Ishikawa (cell line): ENCODE measurements at regions not wholly inside any gene's neighbourhood (a gene's known extent, or its start where the extent isn't known, plus 50 kb on each side); places are given as distances from the start of the nearest gene placed in this dataset.

Experiments
- CEBPB ChIP-seq: IDR thresholded peaks from 2 replicates; pipeline ENCODE4 v1.6.1; 2012
- CREB1 ChIP-seq: IDR thresholded peaks from 2 replicates; pipeline ENCODE4 v1.6.1; 2012; ENCODE audit warnings: low read depth
- EGR1 ChIP-seq: IDR thresholded peaks from 2 replicates; pipeline ENCODE4 v1.6.1; 2012
- EP300 ChIP-seq: IDR thresholded peaks from 2 replicates; pipeline ENCODE4 v1.6.1; 2012; ENCODE audit warnings: borderline replicate concordance
- FOXM1 ChIP-seq: IDR thresholded peaks from 2 replicates; pipeline ENCODE4 v1.6.1; 2012; ENCODE audit warnings: low read depth, borderline replicate concordance
- MAX ChIP-seq: IDR thresholded peaks from 2 replicates; pipeline ENCODE4 v1.6.1; 2012
- NFIC ChIP-seq: IDR thresholded peaks from 2 replicates; pipeline ENCODE4 v1.6.1; 2012
- RAD21 ChIP-seq: IDR thresholded peaks from 2 replicates; pipeline ENCODE4 v1.6.1; 2012; ENCODE audit warnings: low read depth
- REST ChIP-seq: IDR thresholded peaks from 2 replicates; pipeline ENCODE4 v1.6.1; 2012; ENCODE audit warnings: low read depth, mild to moderate bottlenecking
- TAF1 ChIP-seq: IDR thresholded peaks from 2 replicates; pipeline ENCODE4 v1.6.1; 2012; ENCODE audit warnings: low read depth, mild to moderate bottlenecking
- TCF12 ChIP-seq: IDR thresholded peaks from 2 replicates; pipeline ENCODE4 v1.6.1; 2012; ENCODE audit warnings: low read depth
- TEAD4 ChIP-seq: IDR thresholded peaks from 2 replicates; pipeline ENCODE4 v1.6.1; 2012
- USF1 ChIP-seq: IDR thresholded peaks from 2 replicates; pipeline ENCODE4 v1.6.1; 2012
- YY1 ChIP-seq: IDR thresholded peaks from 2 replicates; pipeline ENCODE4 v1.6.1; 2012; ENCODE audit warnings: low read depth
- ZBTB7A ChIP-seq: IDR thresholded peaks from 2 replicates; pipeline ENCODE4 v1.6.1; 2012; ENCODE audit warnings: low read depth

- TF ChIP-seq RAD21 = no peak
- no peak for TF ChIP-seq TCF12
Measured at GRCh38 chr4:4687935-4688727, 146.3 kb upstream of the STX18 start.

- TF ChIP-seq REST = no peak
- TF ChIP-seq CEBPB = no peak
- TF ChIP-seq FOXM1 = no peak
- no peak for TF ChIP-seq ZBTB7A
- no peak for TF ChIP-seq TAF1
- no peak for TF ChIP-seq RAD21
- no peak for TF ChIP-seq TCF12
- no peak for TF ChIP-seq YY1
- no peak for TF ChIP-seq CREB1
- no peak for TF ChIP-seq TEAD4
- TF ChIP-seq USF1 = no peak
- no peak for TF ChIP-seq EP300
- TF ChIP-seq NFIC = no peak
- no peak for TF ChIP-seq EGR1
- no peak for TF ChIP-seq MAX
Measured at GRCh38 chr4:4687100-4687499, 145.3 kb upstream of the STX18 start.

GRCh38 chr4:4685810-4686795, 144.3 kb upstream of the STX18 start:
- no peak for TF ChIP-seq TEAD4
- TF ChIP-seq MAX = no peak
- TF ChIP-seq CREB1 = no peak

GRCh38 chr4:4681653-4682052, 139.8 kb upstream of the STX18 start:
- no peak for TF ChIP-seq TCF12
- no peak for TF ChIP-seq EP300
- TF ChIP-seq YY1 = no peak
- TF ChIP-seq EGR1 = no peak
- no peak for TF ChIP-seq TEAD4
- TF ChIP-seq USF1 = no peak
- TF ChIP-seq RAD21 = no peak

- no peak for TF ChIP-seq CEBPB
- no peak for TF ChIP-seq FOXM1
- TF ChIP-seq RAD21 = no peak
Measured at GRCh38 chr4:4680758-4681157, 138.9 kb upstream of the STX18 start.

GRCh38 chr4:4680243-4680642, 138.4 kb upstream of the STX18 start:
- TF ChIP-seq RAD21 (no peak), TAF1 (no peak), NFIC (no peak), MAX (no peak), ZBTB7A (no peak), TCF12 (no peak), EP300 (no peak), EGR1 (no peak), CREB1 (no peak), YY1 (no peak), REST (no peak), FOXM1 (no peak)
